ENCODE measurements at regions not wholly inside any gene's neighbourhood (a gene's known extent, or its start where the extent isn't known, plus 50 kb on each side); places are given as distances from the start of the nearest gene placed in this dataset.

GRCh38 chrX:116930311-116930710, 467.5 kb upstream of the CT83 start:
- ChIA-PET POLR2A (no interaction called here), CTCF (no interaction called here)
- Mint-ChIP-seq H3K4me1 (ENCODE audit: insufficient read depth, unreplicated experiment) (no peaks in the 10 kb centered on the region), H3K4me3 (ENCODE audit: unreplicated experiment) (no peak overlapping the region), H3K27ac (ENCODE audit: low read depth, unreplicated experiment) (no peak overlapping the region), H3K9me3 (ENCODE audit: unreplicated experiment) (peaks cover 7% of the 10 kb centered on the region), H3K27me3 (ENCODE audit: insufficient read depth, unreplicated experiment) (peaks cover 23% of the 10 kb centered on the region), H3K36me3 (ENCODE audit: insufficient read depth, unreplicated experiment) (no peaks in the 10 kb centered on the region)
- DNase-seq (ENCODE audit: unreplicated experiment) = no peak
- no peak for TF ChIP-seq CTCF (IDR thresholded peaks at IDR 0.05; ENCODE audit: unreplicated experiment)
- intact Hi-C loops (cut with micrococcal nuclease) = no loop called here
- BruUV-seq (replicated peaks) = no TSS peak

- Mint-ChIP-seq H3K36me3 (ENCODE audit: insufficient read depth, unreplicated experiment) (no peaks in the 10 kb centered on the region), H3K9me3 (ENCODE audit: unreplicated experiment) (peaks cover 25% of the 10 kb centered on the region), H3K4me3 (ENCODE audit: unreplicated experiment) (no peak overlapping the region), H3K4me1 (ENCODE audit: insufficient read depth, unreplicated experiment) (no peaks in the 10 kb centered on the region), H3K27me3 (ENCODE audit: insufficient read depth, unreplicated experiment) (no peaks in the 10 kb centered on the region), H3K27ac (ENCODE audit: low read depth, unreplicated experiment) (no peak overlapping the region)
- no peak for DNase-seq (ENCODE audit: unreplicated experiment)
- no TSS peak for BruUV-seq (replicated peaks)
- ChIA-PET POLR2A (no interaction called here), CTCF (no interaction called here)
- no peak for TF ChIP-seq CTCF (IDR thresholded peaks at IDR 0.05; ENCODE audit: unreplicated experiment)
- intact Hi-C loops (cut with micrococcal nuclease) = no loop called here
These were observed 434.8 kb upstream of the CT83 start for GRCh38 chrX:116897526-116897925.

- no peaks in the 10 kb centered on the region for H3K4me1 Mint-ChIP-seq (ENCODE audit: insufficient read depth, unreplicated experiment)
- ChIA-PET POLR2A (no interaction called here), CTCF (interaction anchor here (0.6 kb wide), 1 partner anchor 70 kb away, joined by 3 read pairs; no protein-coding TSS in a partner anchor)
- no peak overlapping the region for H3K4me3 Mint-ChIP-seq (ENCODE audit: unreplicated experiment)
- no TSS peak for BruUV-seq (replicated peaks)
- TF ChIP-seq CTCF (IDR thresholded peaks at IDR 0.05; ENCODE audit: unreplicated experiment) = no peak
- intact Hi-C loops (cut with micrococcal nuclease) = no loop called here
- DNase-seq (ENCODE audit: unreplicated experiment) = no peak
- H3K36me3 Mint-ChIP-seq (ENCODE audit: insufficient read depth, unreplicated experiment) = no peaks in the 10 kb centered on the region
- H3K27me3 Mint-ChIP-seq (ENCODE audit: insufficient read depth, unreplicated experiment) = no peaks in the 10 kb centered on the region
- no peaks in the 10 kb centered on the region for H3K9me3 Mint-ChIP-seq (ENCODE audit: unreplicated experiment)
- H3K27ac Mint-ChIP-seq (ENCODE audit: low read depth, unreplicated experiment) = no peak overlapping the region
These were observed 419.2 kb upstream of the CT83 start for GRCh38 chrX:116881961-116882360.

GRCh38 chrX:116873671-116874070, 410.9 kb upstream of the CT83 start:
- H3K4me3 Mint-ChIP-seq (ENCODE audit: unreplicated experiment) = no peak overlapping the region
- BruUV-seq (replicated peaks) = no TSS peak
- H3K27ac Mint-ChIP-seq (ENCODE audit: low read depth, unreplicated experiment) = peak overlapping the region; percentile 35
- CTCF ChIA-PET = no interaction called here
- POLR2A ChIA-PET = no interaction called here
- no peaks in the 10 kb centered on the region for H3K36me3 Mint-ChIP-seq (ENCODE audit: insufficient read depth, unreplicated experiment)
- peak; percentile 46 for DNase-seq (ENCODE audit: unreplicated experiment)
- peaks cover 7% of the 10 kb centered on the region for H3K4me1 Mint-ChIP-seq (ENCODE audit: insufficient read depth, unreplicated experiment)
- no peaks in the 10 kb centered on the region for H3K9me3 Mint-ChIP-seq (ENCODE audit: unreplicated experiment)
- intact Hi-C loops (cut with micrococcal nuclease) = no loop called here
- H3K27me3 Mint-ChIP-seq (ENCODE audit: insufficient read depth, unreplicated experiment) = no peaks in the 10 kb centered on the region
- TF ChIP-seq CTCF (IDR thresholded peaks at IDR 0.05; ENCODE audit: unreplicated experiment) = no peak
